CD4-positive, alpha-beta T cell treated with Interleukin-12 subunit alpha and Interleukin-12 subunit beta, for 1 hour (primary cell): ENCODE measurements at regions not wholly inside any gene's neighbourhood (a gene's known extent, or its start where the extent isn't known, plus 50 kb on each side); places are given as distances from the start of the nearest gene placed in this dataset.
"Not testable (repeated sequence)": the region's sequence is repeated elsewhere in the genome, so short reads cannot be mapped to it uniquely, and the experiment has no call there.

Experiments used
- DNase-seq: peaks from one replicate; pipeline ENCODE4 v3.0.0-alpha.2; 2020

- DNase-seq = no peak
These were observed 74.1 kb upstream of the PRKG1 start for GRCh38 chr10:51000164-51000563.

GRCh38 chr10:51000976-51001375 lies 73.3 kb upstream of the PRKG1 start:
- DNase-seq = no peak

- DNase-seq = peak; percentile 10
These were observed 72.7 kb upstream of the PRKG1 start for GRCh38 chr10:51001587-51001986.

- no peak for DNase-seq
These were observed 71.8 kb upstream of the PRKG1 start for GRCh38 chr10:51002469-51002868.

GRCh38 chr10:51004776-51005175 lies 69.5 kb upstream of the PRKG1 start:
- no peak for DNase-seq

GRCh38 chr10:51005551-51005950 lies 68.7 kb upstream of the PRKG1 start:
- no peak for DNase-seq

GRCh38 chr10:51006686-51007085 lies 67.6 kb upstream of the PRKG1 start:
- no peak for DNase-seq

GRCh38 chr10:51007781-51008180 lies 66.5 kb upstream of the PRKG1 start:
- no peak for DNase-seq

GRCh38 chr10:51008346-51008745 lies 65.9 kb upstream of the PRKG1 start:
- no peak for DNase-seq

GRCh38 chr10:51010977-51011376 lies 63.3 kb upstream of the PRKG1 start:
- peak; percentile 29 for DNase-seq

GRCh38 chr10:51012073-51012472 lies 62.2 kb upstream of the PRKG1 start:
- no peak for DNase-seq

- DNase-seq = no peak
These were observed 59.5 kb upstream of the PRKG1 start for GRCh38 chr10:51014680-51015389.

- DNase-seq = not testable (repeated sequence)
These were observed 58.9 kb upstream of the PRKG1 start for GRCh38 chr10:51015390-51015754.

GRCh38 chr10:51020200-51020599 lies 54.1 kb upstream of the PRKG1 start:
- no peak for DNase-seq

GRCh38 chr10:51022933-51023585 lies 51.2 kb upstream of the PRKG1 start:
- no peak for DNase-seq

- DNase-seq = no peak
These were observed 50.7 kb upstream of the PRKG1 start for GRCh38 chr10:51023636-51024035.
